Stimulated activated CD4-positive, alpha-beta T cell treated with anti-CD3 and anti-CD28 coated beads, TNF-alpha, amount 100 ng/mL, for 48 hours (primary cell): ENCODE measurements at regions not wholly inside any gene's neighbourhood (a gene's known extent, or its start where the extent isn't known, plus 50 kb on each side); places are given as distances from the start of the nearest gene placed in this dataset.

ENCODE experiments used
- DNase-seq, 3 donors: peaks; one replicate each; pipeline ENCODE4 v3.0.0-alpha.2; 2020; ENCODE audit warnings: low read depth in 3 of 3

- DNase-seq, result no peak
These were observed 464.9 kb upstream of the RBMS3 start for GRCh38 chr3:28816017-28816416.

GRCh38 chr3:28824316-28824715 lies 456.6 kb upstream of the RBMS3 start:
- DNase-seq, result no peak

- DNase-seq, result no peak
These were observed 454.0 kb upstream of the RBMS3 start for GRCh38 chr3:28826840-28827239.

GRCh38 chr3:28835249-28835648 lies 445.6 kb upstream of the RBMS3 start:
- DNase-seq, result no peak

- DNase-seq, result no peak
These were observed 445.1 kb upstream of the RBMS3 start for GRCh38 chr3:28835751-28836150.

- DNase-seq, result no peak
These were observed 444.7 kb upstream of the RBMS3 start for GRCh38 chr3:28836199-28836598.

- peak in 2 of 3 donors; percentile 13 to 53 for DNase-seq
These were observed 439.9 kb upstream of the RBMS3 start for GRCh38 chr3:28840976-28841376.

- no peak for DNase-seq
These were observed 439.4 kb upstream of the RBMS3 start for GRCh38 chr3:28841441-28841840.

GRCh38 chr3:28844298-28845005 lies 436.4 kb upstream of the RBMS3 start:
- DNase-seq, result no peak

GRCh38 chr3:28845006-28845324 lies 435.9 kb upstream of the RBMS3 start:
- no peak for DNase-seq

- no peak for DNase-seq
These were observed 433.8 kb upstream of the RBMS3 start for GRCh38 chr3:28846971-28847478.

GRCh38 chr3:28847736-28848135 lies 433.1 kb upstream of the RBMS3 start:
- no peak for DNase-seq

GRCh38 chr3:28850186-28850585 lies 430.7 kb upstream of the RBMS3 start:
- no peak for DNase-seq

GRCh38 chr3:28853830-28854229 lies 427.0 kb upstream of the RBMS3 start:
- DNase-seq, result no peak

- DNase-seq, result no peak
These were observed 424.1 kb upstream of the RBMS3 start for GRCh38 chr3:28856796-28857195.

GRCh38 chr3:28859897-28860296 lies 421.0 kb upstream of the RBMS3 start:
- DNase-seq, result no peak

- no peak for DNase-seq
These were observed 420.6 kb upstream of the RBMS3 start for GRCh38 chr3:28860307-28860706.

GRCh38 chr3:28863186-28863585 lies 417.7 kb upstream of the RBMS3 start:
- DNase-seq, result no peak

GRCh38 chr3:28867836-28868235 lies 413.0 kb upstream of the RBMS3 start:
- DNase-seq, result no peak

GRCh38 chr3:28868897-28869296 lies 412.0 kb upstream of the RBMS3 start:
- DNase-seq, result no peak

GRCh38 chr3:28877912-28878311 lies 403.0 kb upstream of the RBMS3 start:
- DNase-seq, result no peak

- no peak for DNase-seq
These were observed 390.5 kb upstream of the RBMS3 start for GRCh38 chr3:28890373-28890772.

GRCh38 chr3:28891485-28891884 lies 389.4 kb upstream of the RBMS3 start:
- DNase-seq, result no peak

- no peak for DNase-seq
These were observed 380.6 kb upstream of the RBMS3 start for GRCh38 chr3:28900301-28900700.
